NT2/D1 (cell line): ENCODE measurements at regions not wholly inside any gene's neighbourhood (a gene's known extent, or its start where the extent isn't known, plus 50 kb on each side); places are given as distances from the start of the nearest gene placed in this dataset.

Source experiments
- SUZ12 ChIP-seq: IDR thresholded peaks from 2 replicates; pipeline ENCODE4 v1.6.1; 2011; ENCODE audit not compliant: insufficient read length, insufficient read depth; ENCODE audit errors: extremely low read depth
- YY1 ChIP-seq: IDR thresholded peaks from 2 replicates; pipeline ENCODE4 v1.6.1; 2011; ENCODE audit not compliant: insufficient read length, insufficient read depth

DNA sequence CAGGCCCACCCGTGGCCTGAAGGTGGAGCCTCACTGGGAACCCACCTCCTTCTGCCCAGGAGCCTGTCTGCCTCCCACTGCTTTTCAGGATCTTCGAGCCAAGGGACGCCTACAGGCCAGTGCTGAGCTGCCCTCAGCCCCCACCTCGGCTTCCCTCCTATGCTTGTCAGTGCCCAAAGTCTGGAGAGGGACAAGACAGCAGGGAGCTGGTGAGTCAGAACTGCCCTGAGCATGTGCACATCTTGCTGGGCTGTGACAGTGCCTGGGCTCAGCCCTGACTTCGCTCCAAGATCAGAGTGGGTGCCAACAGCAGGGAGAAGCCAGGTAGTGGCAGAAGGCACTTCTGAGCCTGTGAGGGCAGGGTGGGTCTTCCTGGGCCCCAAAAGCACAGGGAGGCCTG lies 286.8 kb downstream of the AEBP2 start:
- no peak for TF ChIP-seq SUZ12
- TF ChIP-seq YY1 = no peak
